Chondrocyte (in vitro differentiated cells): ENCODE measurements at regions not wholly inside any gene's neighbourhood (a gene's known extent, or its start where the extent isn't known, plus 50 kb on each side); places are given as distances from the start of the nearest gene placed in this dataset.

Experiments used
- DNase-seq: peaks from one replicate; pipeline ENCODE4 v3.0.0; 2021; ENCODE audit warnings: mixed read lengths, low spot score
- H3K27ac Mint-ChIP-seq: one replicate; pipeline ENCODE4 v1.8.0; 2021; ENCODE audit warnings: mild to moderate bottlenecking, moderate library complexity, mixed read lengths; ENCODE audit not compliant: unreplicated experiment
- H3K27me3 Mint-ChIP-seq: 2 replicates; pipeline ENCODE4 v1.8.0; 2021; ENCODE audit warnings: low read depth, mixed read lengths
- H3K36me3 Mint-ChIP-seq: 2 replicates; pipeline ENCODE4 v1.8.0; 2021; ENCODE audit warnings: low read depth, mixed read lengths
- H3K4me1 Mint-ChIP-seq: 2 replicates; pipeline ENCODE4 v1.8.0; 2021; ENCODE audit warnings: low read depth, mild to moderate bottlenecking, mixed read lengths
- H3K4me3 Mint-ChIP-seq: one replicate; pipeline ENCODE4 v1.8.0; 2021; ENCODE audit warnings: mild to moderate bottlenecking, moderate library complexity, mixed read lengths; ENCODE audit not compliant: unreplicated experiment
- H3K9me3 Mint-ChIP-seq: 2 replicates; pipeline ENCODE4 v1.8.0; 2021; ENCODE audit warnings: low read depth, mixed read lengths
- TF ChIP-seq, protein P1 (sequence below): fragments of 200-600 bp; sonication (generic); IDR thresholded peaks from 2 replicates; pipeline ENCODE4 v1.5.0; 2021; ENCODE audit warnings: antibody characterized with exemption, mild to moderate bottlenecking, moderate library complexity

DNA sequence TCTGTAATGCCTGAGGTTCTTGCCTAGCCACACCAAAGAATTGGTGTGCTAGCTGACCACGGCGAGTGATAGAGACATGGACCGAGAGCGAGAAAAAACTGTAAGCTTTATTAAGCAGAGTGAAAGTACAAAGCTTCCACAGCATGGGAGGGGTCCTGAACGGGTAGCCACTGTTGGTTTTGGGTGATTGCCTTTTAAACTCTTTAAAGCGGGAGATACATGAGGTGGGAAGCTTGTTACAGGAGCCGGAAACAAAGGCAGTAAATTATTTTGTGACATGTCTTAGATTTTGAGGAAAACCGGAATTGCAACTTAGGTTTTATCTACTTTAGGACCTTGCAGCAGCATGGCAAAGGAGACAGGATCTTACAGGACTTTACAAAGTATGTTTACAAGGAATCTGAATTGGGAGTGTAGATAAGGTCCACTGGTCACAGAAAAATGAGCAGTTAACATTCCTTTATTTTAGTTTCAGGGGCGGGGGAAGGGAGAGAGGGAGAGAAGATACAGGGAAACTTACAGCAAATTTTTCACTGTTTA lies 252.7 kb upstream of the MBL2 start:
- peaks cover 7% of the 10 kb centered on the region for H3K4me1 Mint-ChIP-seq
- no peak for DNase-seq
- no peaks in the 10 kb centered on the region for H3K9me3 Mint-ChIP-seq
- H3K36me3 Mint-ChIP-seq = no peaks in the 10 kb centered on the region
- H3K4me3 Mint-ChIP-seq = peak overlapping the region; percentile 40
- TF ChIP-seq, protein P1, sequence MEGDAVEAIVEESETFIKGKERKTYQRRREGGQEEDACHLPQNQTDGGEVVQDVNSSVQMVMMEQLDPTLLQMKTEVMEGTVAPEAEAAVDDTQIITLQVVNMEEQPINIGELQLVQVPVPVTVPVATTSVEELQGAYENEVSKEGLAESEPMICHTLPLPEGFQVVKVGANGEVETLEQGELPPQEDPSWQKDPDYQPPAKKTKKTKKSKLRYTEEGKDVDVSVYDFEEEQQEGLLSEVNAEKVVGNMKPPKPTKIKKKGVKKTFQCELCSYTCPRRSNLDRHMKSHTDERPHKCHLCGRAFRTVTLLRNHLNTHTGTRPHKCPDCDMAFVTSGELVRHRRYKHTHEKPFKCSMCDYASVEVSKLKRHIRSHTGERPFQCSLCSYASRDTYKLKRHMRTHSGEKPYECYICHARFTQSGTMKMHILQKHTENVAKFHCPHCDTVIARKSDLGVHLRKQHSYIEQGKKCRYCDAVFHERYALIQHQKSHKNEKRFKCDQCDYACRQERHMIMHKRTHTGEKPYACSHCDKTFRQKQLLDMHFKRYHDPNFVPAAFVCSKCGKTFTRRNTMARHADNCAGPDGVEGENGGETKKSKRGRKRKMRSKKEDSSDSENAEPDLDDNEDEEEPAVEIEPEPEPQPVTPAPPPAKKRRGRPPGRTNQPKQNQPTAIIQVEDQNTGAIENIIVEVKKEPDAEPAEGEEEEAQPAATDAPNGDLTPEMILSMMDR = no peak
- H3K27ac Mint-ChIP-seq = no peak overlapping the region
- no peaks in the 10 kb centered on the region for H3K27me3 Mint-ChIP-seq

DNA sequence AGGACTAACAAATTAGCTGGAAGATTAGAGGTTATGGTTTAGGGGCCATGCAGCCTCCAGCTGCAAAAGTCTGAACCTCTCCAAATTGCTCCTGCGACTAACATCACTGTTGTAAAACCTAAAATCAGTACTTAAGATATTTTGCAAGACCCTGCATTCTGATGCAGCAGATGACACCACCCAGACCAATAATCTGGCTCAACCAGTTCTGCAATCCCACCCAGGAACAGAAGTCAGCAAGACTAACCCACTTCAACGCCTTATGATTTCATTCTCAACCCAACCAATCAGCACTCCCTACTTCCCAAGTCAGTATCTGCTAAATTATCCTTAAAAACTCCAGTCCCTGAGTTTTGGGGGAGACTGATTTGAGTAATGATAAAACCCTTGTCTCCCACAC lies 250.8 kb upstream of the MBL2 start:
- H3K27ac Mint-ChIP-seq = no peak overlapping the region
- H3K27me3 Mint-ChIP-seq = no peaks in the 10 kb centered on the region
- no peaks in the 10 kb centered on the region for H3K36me3 Mint-ChIP-seq
- H3K4me3 Mint-ChIP-seq = no peak overlapping the region
- DNase-seq = no peak
- peaks cover 3% of the 10 kb centered on the region for H3K4me1 Mint-ChIP-seq
- TF ChIP-seq, protein P1 = no peak
- peaks cover 3% of the 10 kb centered on the region for H3K9me3 Mint-ChIP-seq

DNA sequence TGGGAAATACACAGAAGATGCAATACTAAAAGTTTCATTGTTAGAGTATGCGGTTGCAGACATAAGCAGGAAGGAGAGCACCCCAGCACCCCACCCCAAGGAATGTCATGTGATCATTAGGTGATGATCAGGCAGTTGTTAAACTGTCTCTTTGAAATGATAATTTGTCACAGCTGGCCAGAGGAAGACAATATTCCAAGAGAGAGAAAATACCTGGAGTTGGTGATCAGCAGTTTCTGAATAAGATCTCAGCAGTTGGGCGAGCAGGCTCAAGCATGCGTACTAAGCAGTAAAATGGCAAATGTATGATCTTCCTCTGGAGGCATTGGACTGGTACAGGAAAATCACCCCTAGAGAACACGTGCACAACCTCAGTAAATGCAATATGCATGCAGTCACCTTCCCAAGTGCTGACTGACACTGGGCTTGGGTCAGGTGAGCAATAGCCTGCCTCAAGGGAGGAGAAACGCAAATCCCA lies 250.1 kb upstream of the MBL2 start:
- Mint-ChIP-seq H3K9me3 (peaks cover 3% of the 10 kb centered on the region), H3K4me1 (peaks cover 3% of the 10 kb centered on the region), H3K27ac (no peak overlapping the region), H3K27me3 (no peaks in the 10 kb centered on the region), H3K36me3 (no peaks in the 10 kb centered on the region), H3K4me3 (no peak overlapping the region)
- DNase-seq = no peak
- TF ChIP-seq, protein P1 = no peak

DNA sequence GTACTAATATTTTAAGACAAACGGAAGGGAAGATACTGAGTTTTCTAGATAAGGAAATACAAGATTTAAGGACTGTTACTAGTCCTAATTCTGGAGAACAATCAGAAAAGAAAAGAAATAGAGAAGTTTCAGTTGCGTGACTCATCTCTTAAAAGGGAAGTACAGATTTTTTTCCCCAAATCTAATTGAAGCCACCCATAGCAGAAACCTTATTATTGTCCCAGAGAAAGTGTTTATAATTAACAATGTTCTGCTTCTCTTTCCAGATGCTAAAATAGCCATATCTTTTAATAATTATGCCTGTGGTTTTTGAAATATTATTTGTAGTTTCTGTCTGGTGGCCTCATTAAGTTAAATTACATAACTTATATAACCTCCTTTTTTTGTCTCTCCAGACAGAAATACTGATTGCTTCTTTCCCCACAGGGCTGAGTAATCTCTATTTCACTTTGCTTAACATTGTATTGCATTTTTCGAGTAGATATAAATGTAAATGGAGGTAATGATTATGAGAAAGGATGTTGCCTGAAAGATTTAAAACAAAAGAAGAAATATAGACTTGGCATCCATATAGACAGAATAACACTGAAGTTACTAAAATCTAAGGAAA lies 240.7 kb upstream of the MBL2 start:
- no peaks in the 10 kb centered on the region for H3K4me1 Mint-ChIP-seq
- TF ChIP-seq, protein P1 = no peak
- no peaks in the 10 kb centered on the region for H3K36me3 Mint-ChIP-seq
- H3K27ac Mint-ChIP-seq = no peak overlapping the region
- no peak for DNase-seq
- H3K4me3 Mint-ChIP-seq = no peak overlapping the region
- H3K27me3 Mint-ChIP-seq = no peaks in the 10 kb centered on the region
- no peaks in the 10 kb centered on the region for H3K9me3 Mint-ChIP-seq

DNA sequence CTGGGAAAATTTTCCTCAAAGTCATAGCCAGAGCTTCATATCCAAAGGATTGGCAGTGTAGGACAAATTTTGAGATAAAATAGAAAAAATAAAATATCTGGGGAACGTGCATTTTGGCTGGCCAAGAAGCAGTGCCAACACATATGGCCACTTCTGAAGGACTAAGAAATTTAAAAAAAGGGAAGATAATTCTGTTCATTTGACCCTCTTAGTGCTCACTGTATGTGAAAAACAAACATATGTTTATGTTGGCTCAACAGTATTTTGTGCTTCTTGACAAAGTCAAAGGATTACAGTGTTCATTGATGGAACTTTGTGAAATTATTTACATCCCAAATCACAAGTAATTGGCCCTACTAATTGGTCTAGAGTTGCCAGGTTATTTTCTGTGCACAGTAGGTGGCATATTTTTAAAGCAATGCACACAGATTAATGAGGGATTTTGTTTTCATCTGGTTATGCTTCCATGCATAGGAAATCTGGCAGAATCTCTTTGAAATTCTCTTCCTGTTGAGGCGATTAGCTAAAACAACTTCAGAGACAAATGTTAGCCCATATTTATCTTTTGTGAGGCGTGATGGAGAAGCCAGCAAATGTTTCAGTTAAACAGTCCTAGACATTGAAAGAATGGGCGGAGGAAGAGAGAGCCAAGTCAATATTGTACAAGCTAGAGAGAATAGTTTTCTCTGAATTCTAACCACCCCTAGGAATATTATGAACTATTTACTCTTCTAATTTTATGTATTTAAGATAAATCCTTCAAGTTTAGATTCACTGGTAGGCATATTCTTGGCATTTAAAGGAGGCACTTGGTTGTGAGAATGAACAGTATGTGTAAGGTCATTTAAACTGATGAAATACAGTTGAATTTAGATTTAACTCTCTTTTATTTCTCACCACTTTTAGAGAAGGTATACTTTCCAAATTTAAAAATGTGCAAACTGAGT lies 237.7 kb upstream of the MBL2 start:
- DNase-seq = no peak
- H3K4me3 Mint-ChIP-seq = no peak overlapping the region
- no peaks in the 10 kb centered on the region for H3K9me3 Mint-ChIP-seq
- no peaks in the 10 kb centered on the region for H3K27me3 Mint-ChIP-seq
- H3K4me1 Mint-ChIP-seq = no peaks in the 10 kb centered on the region
- no peaks in the 10 kb centered on the region for H3K36me3 Mint-ChIP-seq
- H3K27ac Mint-ChIP-seq = no peak overlapping the region
- TF ChIP-seq, protein P1 = no peak
